ENCODE measurements at regions not wholly inside any gene's neighbourhood (a gene's known extent, or its start where the extent isn't known, plus 50 kb on each side); places are given as distances from the start of the nearest gene placed in this dataset.

DNA sequence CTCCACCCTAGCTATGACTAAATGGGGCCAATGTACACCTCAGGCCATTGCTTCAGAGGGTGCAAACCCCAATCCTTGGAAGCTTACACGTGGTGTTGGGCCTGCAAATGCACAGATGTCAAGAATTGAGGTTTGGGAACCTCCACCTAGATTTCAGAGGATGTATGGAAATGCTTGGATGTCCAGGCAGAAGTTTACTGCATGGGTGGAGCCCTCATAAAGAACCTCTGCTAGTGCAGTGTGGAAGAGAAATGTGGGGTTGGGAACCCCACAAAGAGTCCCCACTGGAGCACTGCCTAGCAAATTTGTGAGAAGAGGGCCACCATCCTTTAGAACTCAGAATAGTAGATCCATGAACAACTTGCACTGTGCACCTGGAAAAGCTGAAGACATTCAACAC, 284.1 kb downstream of the ANTXR2 start:
- no peak for TF ChIP-seq EZH2 (IDR thresholded peaks at IDR 0.05; ENCODE audit: borderline replicate concordance, low read depth, low read length, poor library complexity, severe bottlenecking)
- TF ChIP-seq, protein P1, sequence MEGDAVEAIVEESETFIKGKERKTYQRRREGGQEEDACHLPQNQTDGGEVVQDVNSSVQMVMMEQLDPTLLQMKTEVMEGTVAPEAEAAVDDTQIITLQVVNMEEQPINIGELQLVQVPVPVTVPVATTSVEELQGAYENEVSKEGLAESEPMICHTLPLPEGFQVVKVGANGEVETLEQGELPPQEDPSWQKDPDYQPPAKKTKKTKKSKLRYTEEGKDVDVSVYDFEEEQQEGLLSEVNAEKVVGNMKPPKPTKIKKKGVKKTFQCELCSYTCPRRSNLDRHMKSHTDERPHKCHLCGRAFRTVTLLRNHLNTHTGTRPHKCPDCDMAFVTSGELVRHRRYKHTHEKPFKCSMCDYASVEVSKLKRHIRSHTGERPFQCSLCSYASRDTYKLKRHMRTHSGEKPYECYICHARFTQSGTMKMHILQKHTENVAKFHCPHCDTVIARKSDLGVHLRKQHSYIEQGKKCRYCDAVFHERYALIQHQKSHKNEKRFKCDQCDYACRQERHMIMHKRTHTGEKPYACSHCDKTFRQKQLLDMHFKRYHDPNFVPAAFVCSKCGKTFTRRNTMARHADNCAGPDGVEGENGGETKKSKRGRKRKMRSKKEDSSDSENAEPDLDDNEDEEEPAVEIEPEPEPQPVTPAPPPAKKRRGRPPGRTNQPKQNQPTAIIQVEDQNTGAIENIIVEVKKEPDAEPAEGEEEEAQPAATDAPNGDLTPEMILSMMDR (conservative IDR thresholded peaks at IDR 0.05; ENCODE audit: low read depth, low read length): no peak

Data from A673 (cell line).